GM06990 (cell line): ENCODE measurements at regions not wholly inside any gene's neighbourhood (a gene's known extent, or its start where the extent isn't known, plus 50 kb on each side); places are given as distances from the start of the nearest gene placed in this dataset.

Source experiments
- DNase-seq: peaks from one replicate; pipeline ENCODE4 v3.0.0-alpha.2; 2011; ENCODE audit not compliant: insufficient read length; ENCODE audit errors: extremely low read depth
- H3K27me3 ChIP-seq: replicated peaks from 2 replicates; pipeline ENCODE4 v1.6.0; 2011; ENCODE audit warnings: low read length; ENCODE audit not compliant: control insufficient read depth, insufficient read depth
- H3K36me3 ChIP-seq: 2 replicates; pipeline ENCODE4 v1.5.1; 2011; ENCODE audit warnings: low read length; ENCODE audit not compliant: control insufficient read depth, insufficient read depth
- H3K4me3 ChIP-seq: replicated peaks from 2 replicates; pipeline ENCODE4 v1.5.1; 2011; ENCODE audit warnings: low read depth, mild to moderate bottlenecking, control low read depth, low read length
- CTCF ChIP-seq: IDR thresholded peaks from 2 replicates; pipeline ENCODE4 v1.5.1; 2011; ENCODE audit warnings: low read length, control low read depth, mild to moderate bottlenecking, inconsistent platforms; ENCODE audit not compliant: insufficient read depth, poor library complexity, severe bottlenecking

DNA sequence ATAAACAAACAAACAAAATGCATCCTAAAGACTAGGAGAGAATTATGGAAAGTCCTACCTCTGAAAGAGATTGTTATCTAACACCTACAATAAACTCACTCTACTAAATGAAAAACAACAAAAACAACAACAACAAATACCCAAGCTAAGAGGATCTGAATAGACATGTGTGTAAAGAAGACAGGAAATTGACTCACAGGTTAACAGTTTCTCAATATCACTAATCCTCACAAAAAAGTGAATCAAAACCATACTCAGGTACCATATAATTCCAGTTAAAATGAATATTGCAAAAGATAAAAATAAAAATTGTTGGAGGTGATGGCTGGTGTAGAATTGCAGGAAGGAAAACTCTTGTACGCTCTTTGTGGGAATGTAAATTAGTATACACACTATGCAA, 110.4 kb upstream of the TOP3B start:
- DNase-seq = no peak

GRCh38 chr22:22092101-22092500, 109.5 kb upstream of the TOP3B start:
- no peaks in the 10 kb centered on the region for H3K27me3 ChIP-seq
- H3K4me3 ChIP-seq = no peak overlapping the region
- TF ChIP-seq CTCF = no peak
- H3K36me3 ChIP-seq = no peaks in the 10 kb centered on the region
- no peak for DNase-seq

More for the DNA sequence above, 110.4 kb upstream of the TOP3B start:
- Histone ChIP-seq H3K36me3 (no peaks in the 10 kb centered on the region), H3K4me3 (no peak overlapping the region), H3K27me3 (no peaks in the 10 kb centered on the region)
- no peak for TF ChIP-seq CTCF

- DNase-seq = no peak
- no peak for TF ChIP-seq CTCF
- Histone ChIP-seq H3K36me3 (no peaks in the 10 kb centered on the region), H3K27me3 (no peaks in the 10 kb centered on the region), H3K4me3 (no peak overlapping the region)
Measured at GRCh38 chr22:22091400-22091878, 108.9 kb upstream of the TOP3B start.

- DNase-seq = no peak
- Histone ChIP-seq H3K27me3 (no peaks in the 10 kb centered on the region), H3K36me3 (no peaks in the 10 kb centered on the region), H3K4me3 (no peak overlapping the region)
- no peak for TF ChIP-seq CTCF
Measured at GRCh38 chr22:22090650-22091399, 108.2 kb upstream of the TOP3B start.

DNA sequence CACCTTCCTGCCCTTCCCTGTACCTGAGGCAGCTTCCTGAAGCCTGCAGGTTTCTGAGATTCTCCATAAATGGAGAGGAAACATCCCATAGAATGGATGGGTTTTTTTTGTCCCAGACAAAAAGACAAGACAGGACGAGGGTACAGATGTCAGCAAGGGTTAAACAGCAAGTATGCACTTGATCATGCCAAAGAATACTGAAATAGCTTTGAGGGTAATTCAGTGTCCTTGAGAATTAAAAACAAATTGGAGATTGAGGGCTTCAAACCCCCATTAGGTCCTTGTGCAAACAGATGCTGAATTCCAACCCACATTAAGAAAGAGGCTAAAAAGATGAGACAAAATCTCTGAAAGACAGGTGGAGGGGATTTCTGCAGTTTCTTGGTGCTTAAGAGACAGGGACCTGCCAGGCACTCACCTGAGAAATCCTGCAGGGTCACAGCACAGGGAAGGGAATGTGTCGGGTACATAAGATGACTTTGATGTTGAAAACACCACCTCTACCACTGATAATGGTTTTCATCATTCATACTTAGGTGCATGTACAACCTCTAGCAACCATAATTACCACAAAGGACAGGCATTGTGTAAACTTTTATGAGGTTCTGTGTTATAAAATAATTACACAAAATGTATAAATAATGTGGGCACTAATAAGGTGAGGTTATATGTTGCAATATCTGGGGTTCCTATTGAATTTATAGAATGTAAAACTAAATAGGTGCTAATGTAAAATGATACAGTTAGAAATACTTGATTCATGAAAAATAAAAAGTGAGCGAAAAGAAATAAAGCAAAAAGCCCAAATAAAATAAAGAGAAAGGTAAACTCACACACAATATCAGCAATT, 107.1 kb upstream of the TOP3B start:
- DNase-seq = no peak
- H3K36me3 ChIP-seq = no peaks in the 10 kb centered on the region
- H3K4me3 ChIP-seq = no peak overlapping the region
- TF ChIP-seq CTCF = no peak
- no peaks in the 10 kb centered on the region for H3K27me3 ChIP-seq
